SK-N-SH treated with all-trans-retinoic acid at 6 μM for 48 hours (cell line): ENCODE measurements at regions not wholly inside any gene's neighbourhood (a gene's known extent, or its start where the extent isn't known, plus 50 kb on each side); places are given as distances from the start of the nearest gene placed in this dataset.

ENCODE experiments used
- ATAC-seq: fragments of 200-7000 bp; cut with Tn5 transposase; 3 replicates; pipeline ENCODE4 v1.9.1; 2020; ENCODE audit warnings: mild to moderate bottlenecking, moderate library complexity
- ARNTL ChIP-seq: fragments of 450-650 bp; formaldehyde crosslinking; IDR thresholded peaks from 2 replicates; pipeline ENCODE4 v1.5.0; 2020; ENCODE audit warnings: low read depth, mild to moderate bottlenecking, moderate library complexity, borderline replicate concordance
- BACH2 ChIP-seq: fragments of 250-450 bp; sonication (Bioruptor Pico); IDR thresholded peaks from 2 replicates; pipeline ENCODE4 v1.9.0; 2021; ENCODE audit warnings: mild to moderate bottlenecking, borderline replicate concordance
- CSDC2 ChIP-seq: fragments of 250-450 bp; sonication (Bioruptor Pico); IDR thresholded peaks from 2 replicates; pipeline ENCODE4 v1.5.0; 2020; ENCODE audit warnings: mild to moderate bottlenecking, moderate library complexity
- CSRNP3 ChIP-seq: fragments of 250-450 bp; sonication (Bioruptor Pico); IDR thresholded peaks from 2 replicates; pipeline ENCODE4 v1.5.1; 2021; ENCODE audit warnings: mild to moderate bottlenecking, moderate library complexity
- ISL1 ChIP-seq: fragments of 250-450 bp; sonication (Bioruptor Pico); IDR thresholded peaks from 2 replicates; pipeline ENCODE4 v2.1.2; 2022; ENCODE audit warnings: mild to moderate bottlenecking, moderate library complexity
- OSR1 ChIP-seq: fragments of 250-450 bp; sonication (Bioruptor Pico); IDR thresholded peaks from 2 replicates; pipeline ENCODE4 v1.8.0; 2022; ENCODE audit warnings: moderate library complexity, mild to moderate bottlenecking, inconsistent platforms
- PPARA ChIP-seq: fragments of 250-450 bp; sonication (Bioruptor Pico); IDR thresholded peaks from 2 replicates; pipeline ENCODE4 v1.5.0; 2020; ENCODE audit warnings: mild to moderate bottlenecking, borderline replicate concordance
- RARB ChIP-seq: fragments of 250-450 bp; sonication (Bioruptor Pico); IDR thresholded peaks from 2 replicates; pipeline ENCODE4 v1.8.0; 2021; ENCODE audit warnings: mild to moderate bottlenecking, moderate library complexity
- SNAI2 ChIP-seq: fragments of 250-450 bp; sonication (Bioruptor Pico); IDR thresholded peaks from 2 replicates; pipeline ENCODE4 v1.5.0; 2020; ENCODE audit warnings: mild to moderate bottlenecking, moderate library complexity
- TSHZ2 ChIP-seq: fragments of 250-450 bp; sonication (Bioruptor Pico); IDR thresholded peaks from 2 replicates; pipeline ENCODE4 v1.5.0; 2020; ENCODE audit warnings: mild to moderate bottlenecking, moderate library complexity
- ZC3H10 ChIP-seq: fragments of 250-450 bp; sonication (Bioruptor Pico); IDR thresholded peaks from 2 replicates; pipeline ENCODE4 v1.5.1; 2021; ENCODE audit warnings: mild to moderate bottlenecking, moderate library complexity
- ZFP30 ChIP-seq: fragments of 450-650 bp; formaldehyde crosslinking; IDR thresholded peaks from 2 replicates; pipeline ENCODE4 v1.5.0; 2022; ENCODE audit warnings: mild to moderate bottlenecking, moderate library complexity
- ZNF565 ChIP-seq: fragments of 450-650 bp; formaldehyde crosslinking; conservative IDR thresholded peaks from 2 replicates; pipeline ENCODE4 v1.5.0; 2020; ENCODE audit warnings: low read depth, mild to moderate bottlenecking, moderate library complexity
- TF ChIP-seq, protein P1 (sequence below): fragments of 250-450 bp; sonication (Bioruptor Pico); IDR thresholded peaks from 2 replicates; pipeline ENCODE4 v1.8.0; 2020; ENCODE audit warnings: mild to moderate bottlenecking, moderate library complexity, borderline replicate concordance

- TF ChIP-seq ZNF565 (CRISPR knock-in tag) (no peak), ARNTL (CRISPR knock-in tag) (no peak), ISL1 (CRISPR knock-in tag) (no peak)
These were observed 342.2 kb upstream of the SFSWAP start (continued) for GRCh38 chr12:131368668-131369071.

DNA sequence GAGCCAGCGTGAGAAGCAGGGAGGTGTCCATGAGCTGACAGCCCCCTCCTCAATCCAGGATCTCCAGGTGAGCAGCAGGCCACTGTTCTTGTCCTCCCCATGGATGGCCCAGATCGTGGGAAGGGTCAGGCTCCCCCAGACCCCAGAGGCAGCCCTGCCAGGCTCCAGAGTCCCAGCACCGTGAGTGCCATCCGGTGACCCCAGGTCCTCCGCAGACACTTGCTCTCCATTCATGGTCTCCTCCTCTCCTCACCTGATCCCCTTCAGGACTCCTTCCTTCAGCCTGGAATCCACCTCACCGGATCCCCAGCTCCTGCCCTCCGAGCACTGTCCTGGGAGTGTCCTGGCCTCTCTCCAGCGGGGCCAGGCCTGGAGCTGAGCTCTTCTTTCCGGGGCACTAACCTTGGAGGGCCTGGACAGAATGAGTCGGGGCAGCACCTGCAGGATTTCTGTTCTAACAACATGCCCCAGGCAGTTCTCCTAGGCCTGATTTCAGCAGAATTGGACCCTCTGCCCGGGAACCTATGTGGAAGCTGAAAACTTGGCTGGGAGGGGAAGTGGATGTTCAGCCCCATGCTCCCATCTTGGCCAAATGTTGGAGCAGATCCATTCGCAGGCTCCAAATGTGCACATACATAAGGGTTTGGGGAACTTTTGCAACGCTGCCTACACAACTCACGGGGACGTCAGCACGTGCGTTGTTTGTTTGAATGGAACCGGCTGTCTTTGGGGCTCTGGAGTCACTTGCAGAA lies 341.6 kb upstream of the SFSWAP start:
- ATAC-seq, result no peak
- TF ChIP-seq ZFP30 (CRISPR knock-in tag), result no peak

- TF ChIP-seq ISL1 (CRISPR knock-in tag), result no peak
- ATAC-seq, result no peak
These were observed 340.6 kb upstream of the SFSWAP start for GRCh38 chr12:131370321-131370720.

- ATAC-seq, result no peak
- TF ChIP-seq ZFP30 (CRISPR knock-in tag) (no peak), CSDC2 (CRISPR knock-in tag) (no peak), PPARA (CRISPR knock-in tag) (no peak), ISL1 (CRISPR knock-in tag) (no peak), ARNTL (CRISPR knock-in tag) (no peak), SNAI2 (no peak), RARB (CRISPR knock-in tag) (no peak), TSHZ2 (CRISPR knock-in tag) (no peak), OSR1 (CRISPR knock-in tag) (no peak), ZC3H10 (CRISPR knock-in tag) (no peak)
- TF ChIP-seq, protein P1, sequence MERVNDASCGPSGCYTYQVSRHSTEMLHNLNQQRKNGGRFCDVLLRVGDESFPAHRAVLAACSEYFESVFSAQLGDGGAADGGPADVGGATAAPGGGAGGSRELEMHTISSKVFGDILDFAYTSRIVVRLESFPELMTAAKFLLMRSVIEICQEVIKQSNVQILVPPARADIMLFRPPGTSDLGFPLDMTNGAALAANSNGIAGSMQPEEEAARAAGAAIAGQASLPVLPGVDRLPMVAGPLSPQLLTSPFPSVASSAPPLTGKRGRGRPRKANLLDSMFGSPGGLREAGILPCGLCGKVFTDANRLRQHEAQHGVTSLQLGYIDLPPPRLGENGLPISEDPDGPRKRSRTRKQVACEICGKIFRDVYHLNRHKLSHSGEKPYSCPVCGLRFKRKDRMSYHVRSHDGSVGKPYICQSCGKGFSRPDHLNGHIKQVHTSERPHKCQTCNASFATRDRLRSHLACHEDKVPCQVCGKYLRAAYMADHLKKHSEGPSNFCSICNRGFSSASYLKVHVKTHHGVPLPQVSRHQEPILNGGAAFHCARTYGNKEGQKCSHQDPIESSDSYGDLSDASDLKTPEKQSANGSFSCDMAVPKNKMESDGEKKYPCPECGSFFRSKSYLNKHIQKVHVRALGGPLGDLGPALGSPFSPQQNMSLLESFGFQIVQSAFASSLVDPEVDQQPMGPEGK (CRISPR knock-in tag), result no peak
- TF ChIP-seq, all 23 proteins: peak for 0
These were observed 340.0 kb upstream of the SFSWAP start for GRCh38 chr12:131370791-131371347.

DNA sequence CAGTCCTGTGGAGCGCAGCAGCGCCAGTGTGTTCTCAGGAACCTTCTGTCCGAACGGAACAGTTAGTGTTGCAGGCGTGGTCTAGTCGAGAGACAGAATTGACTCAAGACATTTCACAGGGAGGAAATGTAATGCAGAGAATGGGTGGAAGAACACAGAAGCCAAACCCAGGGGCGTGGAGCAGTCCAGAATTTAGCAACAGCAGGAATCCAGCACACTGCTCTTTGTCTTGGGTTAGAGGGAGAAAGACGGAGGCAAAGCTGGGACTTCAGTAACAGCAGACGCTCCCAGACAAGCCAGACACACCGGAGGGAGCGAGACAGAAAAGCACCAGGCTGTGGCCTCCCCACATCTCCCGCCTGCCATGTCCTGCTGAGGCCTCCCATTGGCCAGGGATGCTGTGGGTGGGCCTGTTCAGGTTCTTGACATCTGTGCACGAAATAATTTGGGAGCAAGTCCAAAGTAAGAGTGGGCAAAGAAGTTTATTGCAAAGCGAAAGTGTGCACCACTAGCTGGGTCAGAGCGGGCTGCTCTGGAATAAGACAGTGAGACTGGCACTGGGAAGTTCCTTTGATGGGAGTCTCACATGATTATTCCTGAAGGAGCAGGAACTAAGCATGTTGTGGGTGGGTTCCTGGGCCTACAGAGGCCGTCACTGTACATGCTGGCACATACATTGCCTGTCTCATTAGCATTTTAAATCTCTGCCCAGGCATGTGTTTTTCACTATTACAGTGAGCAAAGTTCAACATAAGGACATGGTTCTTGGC lies 339.3 kb upstream of the SFSWAP start:
- ATAC-seq, result no peak
- no peak for TF ChIP-seq CSRNP3 (CRISPR knock-in tag)
- TF ChIP-seq ZFP30 (CRISPR knock-in tag), result no peak
- TF ChIP-seq BACH2, result no peak
- no peak for TF ChIP-seq TSHZ2 (CRISPR knock-in tag)
